ENCODE measurements at regions not wholly inside any gene's neighbourhood (a gene's known extent, or its start where the extent isn't known, plus 50 kb on each side); places are given as distances from the start of the nearest gene placed in this dataset.

DNA sequence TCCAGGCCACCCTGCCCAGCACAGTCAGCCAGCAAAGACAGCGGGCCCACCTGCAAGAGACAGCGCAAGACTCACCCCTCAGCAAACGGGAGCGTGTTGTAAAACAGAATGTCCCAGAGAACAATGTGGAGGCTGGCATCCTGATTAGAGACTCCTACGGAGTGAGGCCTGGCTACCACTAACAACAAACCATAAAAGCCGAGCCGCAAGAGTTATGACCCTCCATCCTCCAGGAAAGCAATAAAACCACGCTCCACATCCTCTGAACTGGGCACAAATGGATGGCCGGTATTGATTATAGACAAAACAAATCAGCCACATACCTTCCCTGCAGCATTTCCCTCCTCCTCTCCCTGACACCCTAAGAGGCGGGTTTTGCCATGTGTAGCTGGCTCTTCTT is 75.8 kb upstream of the LIPC start:
- TF ChIP-seq, protein P1, sequence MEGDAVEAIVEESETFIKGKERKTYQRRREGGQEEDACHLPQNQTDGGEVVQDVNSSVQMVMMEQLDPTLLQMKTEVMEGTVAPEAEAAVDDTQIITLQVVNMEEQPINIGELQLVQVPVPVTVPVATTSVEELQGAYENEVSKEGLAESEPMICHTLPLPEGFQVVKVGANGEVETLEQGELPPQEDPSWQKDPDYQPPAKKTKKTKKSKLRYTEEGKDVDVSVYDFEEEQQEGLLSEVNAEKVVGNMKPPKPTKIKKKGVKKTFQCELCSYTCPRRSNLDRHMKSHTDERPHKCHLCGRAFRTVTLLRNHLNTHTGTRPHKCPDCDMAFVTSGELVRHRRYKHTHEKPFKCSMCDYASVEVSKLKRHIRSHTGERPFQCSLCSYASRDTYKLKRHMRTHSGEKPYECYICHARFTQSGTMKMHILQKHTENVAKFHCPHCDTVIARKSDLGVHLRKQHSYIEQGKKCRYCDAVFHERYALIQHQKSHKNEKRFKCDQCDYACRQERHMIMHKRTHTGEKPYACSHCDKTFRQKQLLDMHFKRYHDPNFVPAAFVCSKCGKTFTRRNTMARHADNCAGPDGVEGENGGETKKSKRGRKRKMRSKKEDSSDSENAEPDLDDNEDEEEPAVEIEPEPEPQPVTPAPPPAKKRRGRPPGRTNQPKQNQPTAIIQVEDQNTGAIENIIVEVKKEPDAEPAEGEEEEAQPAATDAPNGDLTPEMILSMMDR (IDR thresholded peaks at IDR 0.05; ENCODE audit: low read length) = no peak
- TF ChIP-seq EZH2 (IDR thresholded peaks at IDR 0.05; ENCODE audit: borderline replicate concordance, low read length) = no peak
